BJ (cell line): ENCODE measurements at regions not wholly inside any gene's neighbourhood (a gene's known extent, or its start where the extent isn't known, plus 50 kb on each side); places are given as distances from the start of the nearest gene placed in this dataset.

Source experiments
- CTCF ChIA-PET: fragments of 350-600 bp; formaldehyde crosslinking; extraction: SDS; loops from one replicate; lab custom pipeline; 2021; ENCODE audit warnings: antibody characterized with exemption, inconsistent platforms; lab: Yijun Ruan, JAX
- POLR2A ChIA-PET: fragments of 300-600 bp; sonication (Branson Sonifier 250); formaldehyde crosslinking; extraction: SDS; loops from one replicate; lab custom pipeline; 2021; ENCODE audit warnings: antibody characterized with exemption; lab: Charles Lee
- DNase-seq: peaks from one replicate; pipeline ENCODE4 v3.0.0-alpha.2; 2011; ENCODE audit warnings: low read depth
- H3K27me3 ChIP-seq: 2 replicates; pipeline ENCODE4 v1.6.0; 2011; ENCODE audit warnings: low read length; ENCODE audit not compliant: control insufficient read depth, insufficient read depth
- H3K36me3 ChIP-seq: 2 replicates; pipeline ENCODE4 v1.5.1; 2011; ENCODE audit warnings: low read length; ENCODE audit not compliant: control insufficient read depth, insufficient read depth
- H3K4me3 ChIP-seq: 2 replicates; pipeline ENCODE4 v1.5.1; 2011; ENCODE audit warnings: low read depth, mild to moderate bottlenecking, control low read depth, low read length
- TF ChIP-seq, protein P1 (sequence below): IDR thresholded peaks from 2 replicates; pipeline ENCODE4 v1.5.1; 2011; ENCODE audit warnings: low read depth, mild to moderate bottlenecking, control low read depth, inconsistent platforms, low read length, moderate library complexity; ENCODE audit not compliant: insufficient read depth

DNA sequence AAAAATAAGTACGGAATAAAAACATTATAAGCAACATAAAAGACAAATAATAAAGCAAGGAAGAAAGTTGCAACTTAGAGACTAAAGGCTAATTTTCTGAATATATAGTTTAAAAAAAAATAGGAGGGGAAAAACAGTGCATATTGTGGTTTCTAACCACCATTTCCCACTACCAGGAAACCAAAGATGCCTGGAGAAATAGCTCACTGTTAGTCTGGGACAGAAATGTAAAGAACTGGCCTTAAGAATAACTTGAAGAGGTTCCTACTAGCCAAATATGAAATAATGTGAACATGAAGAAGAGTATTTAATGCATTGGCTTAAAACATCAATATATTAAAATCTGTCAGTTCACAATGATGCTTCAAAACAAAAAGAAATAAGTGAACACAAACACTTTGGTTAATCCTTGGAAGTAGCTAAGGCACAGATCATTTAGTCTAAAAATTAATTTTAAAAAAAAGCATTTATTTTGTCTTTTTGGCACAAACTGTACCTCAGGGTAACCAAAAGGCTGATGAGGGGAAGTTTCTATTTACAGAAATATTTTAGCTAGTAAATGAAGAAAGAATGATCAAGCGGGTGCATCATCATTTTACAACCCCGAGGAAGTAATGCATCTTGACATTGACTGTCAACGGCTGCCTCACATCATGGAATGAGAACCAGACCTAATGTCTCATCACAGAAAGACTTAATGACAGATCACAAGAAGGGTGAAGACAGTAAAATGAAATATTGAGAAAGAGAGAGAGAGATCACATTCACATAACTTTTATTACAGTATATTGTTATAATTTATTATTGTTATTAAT, 297.2 kb upstream of the LDB2 start:
- TF ChIP-seq, protein P1, sequence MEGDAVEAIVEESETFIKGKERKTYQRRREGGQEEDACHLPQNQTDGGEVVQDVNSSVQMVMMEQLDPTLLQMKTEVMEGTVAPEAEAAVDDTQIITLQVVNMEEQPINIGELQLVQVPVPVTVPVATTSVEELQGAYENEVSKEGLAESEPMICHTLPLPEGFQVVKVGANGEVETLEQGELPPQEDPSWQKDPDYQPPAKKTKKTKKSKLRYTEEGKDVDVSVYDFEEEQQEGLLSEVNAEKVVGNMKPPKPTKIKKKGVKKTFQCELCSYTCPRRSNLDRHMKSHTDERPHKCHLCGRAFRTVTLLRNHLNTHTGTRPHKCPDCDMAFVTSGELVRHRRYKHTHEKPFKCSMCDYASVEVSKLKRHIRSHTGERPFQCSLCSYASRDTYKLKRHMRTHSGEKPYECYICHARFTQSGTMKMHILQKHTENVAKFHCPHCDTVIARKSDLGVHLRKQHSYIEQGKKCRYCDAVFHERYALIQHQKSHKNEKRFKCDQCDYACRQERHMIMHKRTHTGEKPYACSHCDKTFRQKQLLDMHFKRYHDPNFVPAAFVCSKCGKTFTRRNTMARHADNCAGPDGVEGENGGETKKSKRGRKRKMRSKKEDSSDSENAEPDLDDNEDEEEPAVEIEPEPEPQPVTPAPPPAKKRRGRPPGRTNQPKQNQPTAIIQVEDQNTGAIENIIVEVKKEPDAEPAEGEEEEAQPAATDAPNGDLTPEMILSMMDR, result no peak
- Histone ChIP-seq H3K4me3 (no peak overlapping the region), H3K36me3 (no peaks in the 10 kb centered on the region), H3K27me3 (no peaks in the 10 kb centered on the region)
- DNase-seq, result no peak
- CTCF ChIA-PET, result no interaction called here
- POLR2A ChIA-PET, result no interaction called here

DNA sequence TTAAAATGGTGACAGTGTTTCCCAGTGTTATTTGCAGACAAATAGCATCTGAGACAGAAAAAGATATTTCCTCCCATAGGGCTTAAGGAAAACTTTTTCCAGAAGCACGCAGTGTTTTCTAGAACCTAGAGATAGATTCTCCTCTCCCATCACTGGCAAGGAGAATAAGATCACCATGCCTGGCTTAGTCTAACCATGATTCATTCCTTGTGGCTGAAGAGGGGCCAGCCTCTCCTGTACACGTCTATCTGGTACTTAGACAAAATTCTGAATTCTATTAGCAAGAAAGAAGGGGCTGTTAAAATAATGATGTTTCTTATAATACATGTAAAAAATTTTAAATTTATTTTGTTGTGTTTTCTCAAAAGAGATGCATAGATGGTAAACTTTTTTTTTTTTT, 296.1 kb upstream of the LDB2 start:
- POLR2A ChIA-PET, result no interaction called here
- TF ChIP-seq, protein P1, result no peak
- H3K4me3 ChIP-seq, result no peak overlapping the region
- no peak for DNase-seq
- no peaks in the 10 kb centered on the region for H3K36me3 ChIP-seq
- CTCF ChIA-PET, result no interaction called here
- H3K27me3 ChIP-seq, result no peaks in the 10 kb centered on the region

DNA sequence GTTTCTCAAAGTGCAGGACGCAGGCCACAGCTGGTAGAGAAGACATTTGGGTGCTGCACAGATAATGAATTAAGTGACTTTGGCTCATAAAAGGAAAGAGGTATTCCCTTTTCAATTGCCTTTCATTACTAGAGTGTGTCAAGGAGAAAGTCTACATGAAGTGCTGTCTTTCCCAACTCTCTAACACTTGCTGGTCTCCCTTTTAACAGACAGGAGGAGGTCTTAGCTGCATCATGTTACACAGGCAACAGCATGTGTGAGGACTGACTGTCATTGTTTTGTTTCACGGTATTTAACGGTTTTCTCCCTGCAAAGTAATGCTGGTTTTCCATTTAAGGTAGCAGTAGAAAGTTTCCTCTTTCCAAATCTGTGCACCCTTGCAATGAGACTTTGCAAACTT, 291.3 kb upstream of the LDB2 start:
- CTCF ChIA-PET, result interaction anchor here (1.0 kb wide), 2 partner anchors 78 to 396 kb away, joined by 3 to 4 read pairs; no protein-coding TSS in a partner anchor
- POLR2A ChIA-PET, result no interaction called here

DNA sequence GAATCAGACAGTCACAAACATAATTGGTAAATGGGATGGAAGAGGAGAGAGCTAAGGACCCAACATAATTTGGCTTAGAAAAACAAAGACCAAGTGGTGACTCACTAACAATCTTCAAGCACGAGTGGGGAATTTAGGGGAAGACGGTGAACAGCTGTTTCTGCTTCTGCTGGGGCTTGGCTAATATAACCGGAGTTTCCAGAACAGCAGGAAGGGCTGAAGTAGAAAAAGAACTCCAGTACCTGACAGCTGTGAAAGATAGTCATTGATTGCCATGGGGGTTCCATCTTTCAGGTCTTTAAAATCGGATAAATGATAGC, 290.9 kb upstream of the LDB2 start:
- H3K36me3 ChIP-seq, result no peaks in the 10 kb centered on the region
- ChIA-PET CTCF (interaction anchor here (1.0 kb wide), 2 partner anchors 78 to 395 kb away, joined by 3 to 4 read pairs; no protein-coding TSS in a partner anchor), POLR2A (no interaction called here)
- H3K27me3 ChIP-seq, result no peaks in the 10 kb centered on the region
- TF ChIP-seq, protein P1, result no peak
- H3K4me3 ChIP-seq, result no peak overlapping the region
- DNase-seq, result peak; percentile 36

More for the DNA sequence above, 291.3 kb upstream of the LDB2 start:
- no peaks in the 10 kb centered on the region for H3K27me3 ChIP-seq
- TF ChIP-seq, protein P1, result no peak
- H3K36me3 ChIP-seq, result no peaks in the 10 kb centered on the region
- H3K4me3 ChIP-seq, result no peak overlapping the region
- DNase-seq, result no peak

DNA sequence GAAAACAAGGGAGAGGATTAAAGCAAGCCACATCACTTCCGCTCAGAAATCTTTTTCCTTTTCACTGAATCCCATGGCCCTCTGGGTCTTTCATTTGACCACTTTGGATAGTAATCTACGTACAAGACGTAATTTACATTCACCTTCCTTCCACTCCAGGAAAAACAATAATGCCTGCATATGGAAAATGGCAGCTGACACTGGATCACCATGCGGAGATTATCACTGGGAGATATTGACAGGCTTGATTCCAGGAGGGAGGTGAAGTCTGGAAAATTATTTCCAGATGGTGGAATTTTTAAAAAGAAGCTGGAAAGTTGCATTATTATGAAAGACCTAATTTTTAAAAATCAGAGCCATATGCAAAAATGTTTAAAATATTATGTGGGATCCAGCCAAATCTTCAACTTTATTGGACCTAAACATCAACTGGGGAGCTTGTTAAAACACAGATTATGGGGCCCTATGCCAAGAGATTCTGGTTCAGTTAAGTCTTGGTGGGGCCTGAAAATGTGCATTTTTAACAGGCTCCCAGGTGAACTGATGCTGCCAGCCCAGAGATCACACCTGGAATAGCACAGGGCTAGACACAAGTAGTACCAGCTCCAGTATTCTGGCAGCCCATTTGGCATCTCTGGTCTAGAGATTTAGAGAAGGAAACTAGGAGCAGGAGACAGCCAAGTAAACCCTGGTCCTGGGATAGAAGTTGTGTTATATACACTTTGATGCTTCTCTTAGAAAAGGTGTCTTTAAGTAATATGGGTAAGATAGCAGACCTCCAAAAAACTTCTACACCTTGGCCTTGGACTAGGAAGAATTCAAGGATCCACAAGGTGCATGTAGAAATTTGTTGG, 290.3 kb upstream of the LDB2 start:
- DNase-seq, result no peak
- TF ChIP-seq, protein P1, result no peak
- ChIA-PET CTCF (interaction anchor here (0.8 to 1.0 kb wide), 3 partner anchors 77 to 395 kb away, joined by 3 to 4 read pairs (median 4); no protein-coding TSS in a partner anchor), POLR2A (no interaction called here)
- Histone ChIP-seq H3K27me3 (no peaks in the 10 kb centered on the region), H3K36me3 (no peaks in the 10 kb centered on the region), H3K4me3 (no peak overlapping the region)
